ENCODE measurements at regions not wholly inside any gene's neighbourhood (a gene's known extent, or its start where the extent isn't known, plus 50 kb on each side); places are given as distances from the start of the nearest gene placed in this dataset.

DNA sequence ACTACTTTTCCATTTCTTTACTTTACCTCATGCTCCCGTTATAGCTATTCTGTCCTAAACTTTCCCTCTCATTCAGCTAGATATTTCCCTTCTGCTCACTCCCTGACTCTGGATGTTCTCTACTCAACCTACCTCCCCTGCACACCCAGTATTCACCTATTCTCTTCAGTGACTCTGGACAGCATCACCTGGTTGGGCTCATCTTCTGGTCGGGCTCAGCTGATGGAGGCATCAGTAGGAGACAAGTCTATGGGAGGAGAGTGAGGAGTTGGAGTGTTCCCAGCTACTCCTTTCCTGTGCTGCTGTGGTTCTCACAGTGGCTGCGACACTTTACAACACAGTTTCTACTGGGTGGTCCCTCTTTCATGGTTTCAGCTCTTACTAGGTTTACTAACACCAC, 493.9 kb downstream of the DMAC1 start:
- no peak for DNase-seq (ENCODE audit: low read depth, low spot score)

DNA sequence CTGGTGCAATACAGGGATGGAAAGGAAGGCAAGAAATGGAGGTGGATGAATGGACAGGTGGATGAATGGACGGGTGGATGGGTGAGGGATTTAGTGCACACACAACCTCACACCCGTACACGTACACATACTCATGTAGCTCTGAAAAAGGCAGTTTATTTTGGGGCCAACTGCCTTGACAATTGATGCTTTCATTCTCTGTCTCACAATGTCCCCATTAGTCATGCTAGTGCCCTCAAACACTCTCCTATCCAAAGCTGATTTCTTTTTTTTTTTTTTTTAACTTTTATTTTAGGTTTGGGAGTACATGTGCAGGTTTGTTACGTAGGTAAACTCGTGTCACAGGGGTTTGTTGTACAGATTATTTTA, 495.0 kb downstream of the DMAC1 start:
- DNase-seq (ENCODE audit: low read depth, low spot score): no peak

DNA sequence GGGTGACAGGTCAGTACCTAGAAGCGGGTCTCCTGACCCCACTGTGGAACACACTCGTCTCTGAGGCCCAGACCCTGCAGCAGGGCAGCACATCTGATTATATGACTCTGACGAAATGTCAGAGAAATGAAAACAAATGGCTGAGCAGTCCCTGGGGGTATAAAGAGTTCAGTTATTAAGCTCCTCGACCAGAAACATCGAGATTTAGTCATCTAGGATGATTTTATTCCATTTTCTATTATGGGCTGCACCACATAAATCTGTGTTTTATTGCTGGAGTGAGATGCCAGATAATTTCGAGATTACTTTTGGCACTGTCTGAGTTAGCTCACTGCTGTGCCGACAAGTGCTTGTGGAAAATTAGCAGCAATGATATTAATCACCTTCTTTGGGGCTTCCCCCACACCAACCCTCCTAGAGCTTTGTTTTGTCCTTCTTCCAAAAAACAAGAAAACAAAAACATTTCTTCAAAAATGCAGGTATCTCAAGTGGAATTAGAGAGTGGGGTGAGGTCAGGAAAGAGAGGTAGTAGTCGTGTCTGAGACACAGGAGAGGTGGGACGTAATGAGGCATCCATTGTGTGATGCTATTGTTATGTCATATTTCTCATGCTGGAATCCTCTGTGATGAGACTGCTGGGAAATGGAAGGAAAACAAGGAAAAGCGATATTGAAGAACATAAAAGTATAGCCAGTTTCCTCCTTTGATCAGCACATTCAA, 495.5 kb downstream of the DMAC1 start:
- DNase-seq (ENCODE audit: low read depth, low spot score): no peak

DNA sequence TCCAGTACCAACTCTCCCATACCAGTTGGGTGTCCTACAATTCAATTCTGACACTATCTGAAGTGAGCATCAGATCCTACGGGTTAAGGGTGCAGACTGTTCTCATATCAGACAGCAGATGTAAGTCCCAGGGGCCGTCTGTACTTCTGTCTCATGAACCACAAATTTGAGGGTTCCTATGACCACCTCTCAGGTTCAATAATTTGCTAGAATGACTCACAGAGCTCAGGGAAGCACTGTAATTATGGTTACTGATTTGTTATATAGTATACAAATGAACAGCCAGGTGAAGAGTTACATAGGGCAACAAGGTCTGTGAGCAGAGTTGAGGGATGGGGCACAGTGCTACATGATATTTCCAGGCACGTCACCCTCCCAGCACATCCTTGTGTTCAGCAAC, 499.1 kb downstream of the DMAC1 start:
- no peak for DNase-seq (ENCODE audit: low read depth, low spot score)

DNA sequence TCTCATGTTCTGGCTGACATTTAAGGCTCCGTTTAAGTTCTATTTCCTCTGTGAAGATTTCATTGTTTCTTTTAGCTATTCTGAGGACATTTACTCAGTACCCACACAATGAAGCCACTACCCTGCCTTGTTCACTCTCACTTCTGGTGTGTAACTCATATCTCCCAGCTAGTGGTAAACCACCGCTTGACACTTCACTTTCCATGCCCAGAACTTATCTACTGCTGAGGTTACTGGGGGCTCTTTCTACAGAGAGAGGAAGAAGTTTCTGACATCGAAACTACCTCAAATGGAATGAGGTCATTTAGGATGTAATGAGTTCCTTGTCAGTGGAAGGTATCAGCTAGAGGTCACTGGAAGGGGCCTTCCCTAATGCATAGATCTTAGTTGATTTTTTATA, 501.5 kb downstream of the DMAC1 start:
- DNase-seq (ENCODE audit: low read depth, low spot score): no peak

DNA sequence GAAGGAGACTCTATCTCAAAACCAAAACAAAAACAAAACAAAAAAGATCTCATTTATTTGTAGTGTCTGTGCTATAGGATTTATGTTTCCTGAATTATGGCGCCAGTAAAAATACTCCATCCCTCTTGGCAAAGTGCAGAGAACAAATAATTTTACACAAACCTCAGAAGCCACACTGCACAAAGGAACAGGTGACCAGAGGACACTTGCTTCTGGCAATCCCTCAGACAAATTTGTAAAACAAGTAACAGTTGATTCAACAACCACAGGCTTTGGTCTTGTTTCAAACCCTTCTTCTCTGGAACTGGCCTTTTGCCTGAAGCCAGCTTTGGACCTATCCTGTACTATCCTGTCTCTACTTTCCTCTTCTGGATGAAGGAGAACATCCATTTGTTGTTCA, 502.1 kb downstream of the DMAC1 start:
- DNase-seq (ENCODE audit: low read depth, low spot score): no peak

DNA sequence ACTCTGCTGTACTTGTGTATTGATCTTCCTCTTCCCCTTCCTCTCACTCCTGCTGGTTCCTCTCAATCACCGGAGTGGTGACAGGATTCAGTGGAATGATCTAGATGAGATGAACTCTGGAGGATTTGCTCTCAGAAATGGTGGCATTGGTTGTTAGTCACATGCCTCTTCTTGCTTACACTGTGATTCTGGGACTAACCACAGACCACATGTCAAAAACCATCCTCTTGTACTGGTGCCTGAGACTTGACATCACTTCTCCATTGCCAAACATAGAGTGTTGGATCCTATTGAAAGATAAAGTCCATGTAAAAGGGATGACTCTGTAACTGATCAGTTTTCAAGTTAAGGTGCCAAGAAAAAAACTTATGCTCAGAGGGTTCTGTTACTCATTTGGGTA, 506.5 kb downstream of the DMAC1 start:
- no peak for DNase-seq (ENCODE audit: low read depth, low spot score)

DNA sequence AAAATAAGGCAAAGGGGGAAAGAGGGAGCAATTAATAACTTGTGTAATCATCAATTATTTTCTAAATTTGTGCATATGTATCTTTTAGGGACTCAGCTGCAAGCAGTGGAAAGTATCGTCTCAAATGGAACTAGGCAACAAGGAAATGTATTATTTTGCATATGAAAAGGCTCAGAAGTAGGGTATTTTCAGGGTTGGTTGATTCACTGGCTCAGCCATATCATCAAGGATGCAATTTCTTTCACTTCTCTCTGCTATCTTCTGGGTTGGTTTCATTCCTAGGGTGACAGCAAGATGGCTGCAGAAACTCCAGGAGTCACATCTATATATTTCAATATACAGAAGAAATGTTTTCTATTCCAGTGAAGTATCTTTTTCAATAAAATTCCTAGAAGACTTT, 509.8 kb downstream of the DMAC1 start:
- no peak for DNase-seq (ENCODE audit: low read depth, low spot score)

DNA sequence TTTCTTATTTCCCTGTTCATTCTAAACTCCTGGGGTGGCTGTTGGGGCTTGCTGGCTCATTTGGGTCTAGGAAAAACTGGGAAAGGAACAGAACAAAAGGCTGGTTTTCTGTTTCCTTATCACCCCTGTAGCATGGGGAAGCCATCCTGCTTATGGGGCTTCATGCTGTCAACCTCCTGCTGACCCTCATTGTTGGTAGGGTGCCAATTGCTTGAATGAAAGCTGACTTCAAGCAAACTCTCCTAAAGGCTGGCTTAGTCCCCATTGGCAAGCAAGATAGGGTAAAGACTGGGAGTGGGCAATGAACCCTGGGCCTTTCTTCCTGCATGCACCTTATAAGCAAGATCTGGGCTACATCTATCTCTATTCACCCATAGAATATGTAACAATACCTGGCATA, 511.6 kb downstream of the DMAC1 start:
- no peak for DNase-seq (ENCODE audit: low read depth, low spot score)

DNA sequence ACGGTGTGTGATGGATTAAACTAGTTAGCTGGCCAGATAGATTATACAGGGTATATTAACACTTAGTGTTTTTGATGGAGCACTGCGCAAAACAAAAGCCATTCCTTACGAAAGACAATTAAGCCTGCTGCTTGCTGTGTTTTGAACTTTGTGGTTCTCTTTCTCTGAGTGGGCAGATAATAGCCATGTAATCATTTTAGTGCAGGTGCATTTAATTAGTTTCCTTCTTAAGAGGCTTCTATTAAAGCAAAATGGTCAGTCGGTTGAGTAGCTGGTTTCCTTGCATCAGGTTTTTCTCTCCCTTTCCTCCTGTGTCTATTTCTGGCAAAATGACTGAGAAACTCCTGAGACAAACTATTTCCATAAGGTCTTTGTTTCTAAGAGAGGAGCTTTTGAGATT, 512.5 kb downstream of the DMAC1 start:
- DNase-seq (ENCODE audit: low read depth, low spot score): no peak

DNA sequence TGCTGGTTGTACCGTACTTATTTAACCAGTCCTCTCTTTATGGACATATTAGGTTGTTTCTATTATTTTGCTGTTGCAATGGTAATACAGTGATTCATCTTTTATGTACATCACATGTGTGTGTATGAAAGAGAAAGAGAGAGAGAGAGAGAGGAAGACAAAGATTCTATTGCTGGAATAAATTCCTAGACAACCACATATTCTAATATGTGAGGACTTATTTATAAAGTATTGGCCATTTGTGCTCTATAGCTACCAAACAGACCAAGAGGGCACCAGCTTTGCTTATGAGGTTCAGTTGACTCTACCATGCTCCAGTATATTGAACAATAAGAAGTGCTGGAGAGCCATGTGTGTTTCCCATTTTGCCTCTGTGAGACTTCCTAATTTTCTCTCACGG, 513.5 kb downstream of the DMAC1 start:
- no peak for DNase-seq (ENCODE audit: low read depth, low spot score)

DNA sequence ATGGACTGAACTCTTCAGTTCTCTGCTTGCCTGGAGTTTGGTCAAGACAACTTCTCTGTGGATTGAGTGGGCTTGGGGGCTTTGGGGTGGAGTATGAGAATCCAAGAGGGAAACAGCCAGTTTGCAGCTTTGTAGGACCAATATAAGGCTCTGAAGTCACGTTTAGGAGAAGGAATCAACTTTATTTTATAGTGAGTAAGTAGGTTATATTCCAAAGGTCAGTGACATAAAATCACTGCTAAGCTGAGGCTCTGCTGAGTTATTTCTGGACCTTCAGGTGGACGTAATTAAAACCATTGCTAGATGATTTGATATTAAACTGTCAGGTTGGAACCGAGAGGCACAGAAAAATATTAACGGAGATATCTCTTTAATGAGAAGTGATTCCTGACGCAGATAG, 514.4 kb downstream of the DMAC1 start:
- DNase-seq (ENCODE audit: low read depth, low spot score): no peak

DNA sequence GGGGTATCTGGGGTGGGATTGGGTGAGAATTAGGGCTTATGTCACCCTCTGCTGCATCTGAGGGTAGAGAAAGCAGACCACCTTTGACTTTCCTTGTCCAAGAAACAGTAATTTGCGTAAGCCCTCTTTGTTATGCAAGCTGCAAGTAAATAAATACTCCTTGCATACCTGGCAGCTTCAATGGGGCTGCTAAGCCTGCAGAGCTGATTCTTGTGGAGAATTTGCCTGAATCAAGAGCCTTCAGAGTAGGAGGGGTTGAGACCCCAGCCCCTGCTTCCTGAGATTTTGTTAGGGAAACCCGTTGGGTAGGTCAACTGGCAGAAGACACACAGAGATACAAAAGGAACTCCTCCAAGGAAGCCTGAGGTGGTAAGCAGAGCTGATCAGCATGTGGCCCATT, 515.1 kb downstream of the DMAC1 start:
- DNase-seq (ENCODE audit: low read depth, low spot score): no peak

DNA sequence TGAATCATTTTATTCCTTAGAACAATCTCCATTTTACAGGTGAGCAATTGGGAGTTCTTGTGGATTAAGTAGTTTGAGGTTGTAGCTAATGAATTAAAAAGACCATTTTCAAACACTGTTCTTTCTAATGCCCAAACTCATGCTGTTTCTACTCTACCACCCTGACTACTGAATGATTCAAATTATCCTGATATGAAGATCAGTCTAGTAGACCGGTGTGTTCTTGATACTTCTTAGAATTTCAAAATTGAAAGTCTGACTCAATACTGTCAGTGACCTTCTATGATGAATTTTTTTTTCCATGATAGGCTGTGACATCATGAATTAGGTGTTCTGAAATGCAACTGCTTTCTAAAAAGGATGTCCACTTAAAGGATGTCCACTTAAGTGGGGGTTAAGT, 515.5 kb downstream of the DMAC1 start:
- no peak for DNase-seq (ENCODE audit: low read depth, low spot score)

DNA sequence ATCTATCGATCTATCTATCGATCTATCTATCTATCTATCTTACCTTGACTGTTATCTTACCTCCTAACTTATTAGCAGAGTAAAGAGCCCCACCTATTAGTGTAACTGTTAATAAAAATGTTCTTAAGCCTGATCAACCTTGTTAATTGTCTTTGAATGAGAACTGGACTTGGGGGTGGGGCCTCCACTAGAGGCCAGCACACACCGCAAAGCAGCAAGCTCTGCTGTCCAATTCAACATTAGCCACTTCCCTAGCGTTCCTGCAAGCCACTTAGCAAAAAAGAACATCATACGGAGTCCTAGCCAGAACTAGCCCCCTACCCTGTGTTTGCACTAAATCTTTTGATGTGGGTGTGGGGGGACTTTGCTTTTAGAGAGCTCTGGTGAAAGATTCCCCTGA, 515.8 kb downstream of the KDM4C start:
- DNase-seq (ENCODE audit: low read depth, low spot score): no peak

DNA sequence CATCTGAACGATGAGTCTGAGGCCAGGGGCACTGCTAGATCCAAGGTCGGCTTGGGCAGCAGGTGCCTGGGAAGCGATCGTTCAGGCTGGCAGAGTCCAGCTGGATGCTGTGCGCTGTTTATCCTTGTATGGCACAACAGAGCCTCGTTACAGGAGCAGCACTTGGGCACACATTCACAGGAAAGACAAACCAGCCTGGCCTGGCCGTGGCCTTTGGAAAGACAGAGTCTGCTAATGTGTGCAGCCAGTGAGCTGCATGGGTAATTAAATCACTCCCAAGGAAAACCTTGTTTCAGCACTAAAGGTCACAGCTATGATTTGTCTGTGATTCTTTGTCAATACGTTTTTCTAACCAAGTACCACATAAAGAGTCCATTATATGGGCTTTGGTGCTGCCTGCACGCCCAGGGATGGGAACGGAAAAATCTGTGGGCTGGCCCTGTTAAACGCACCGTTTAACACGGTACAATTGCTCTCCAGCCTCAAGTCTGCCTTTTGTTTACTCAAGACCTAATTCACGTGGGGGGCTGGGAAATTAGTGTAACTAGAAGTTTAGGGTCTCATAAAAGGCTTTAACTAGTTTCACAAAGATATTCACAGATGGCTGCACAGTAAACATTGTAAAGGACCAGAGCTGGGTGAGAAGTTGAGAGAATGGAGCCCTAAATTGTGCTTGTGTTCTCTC, 509.3 kb downstream of the KDM4C start:
- no peak for DNase-seq (ENCODE audit: low read depth, low spot score)

DNA sequence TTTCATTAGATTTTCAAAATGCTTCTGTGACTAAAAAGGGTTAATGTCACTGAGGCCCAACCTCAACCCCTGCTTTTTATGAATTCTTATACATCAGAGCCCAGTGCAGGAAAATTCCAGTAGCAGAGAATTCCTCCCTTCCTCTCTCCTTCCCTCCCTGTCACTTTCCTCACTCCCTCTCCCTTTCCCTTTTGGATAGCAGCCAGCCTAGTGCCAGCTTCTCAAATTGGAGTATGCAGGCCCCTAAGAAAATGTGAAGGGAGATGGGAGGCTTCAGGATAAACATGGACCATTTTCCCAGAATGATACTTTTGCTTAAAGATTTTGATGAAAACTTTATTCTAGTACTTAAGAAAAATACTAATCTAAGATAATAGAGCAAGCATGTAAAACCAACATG, 507.4 kb downstream of the KDM4C start:
- DNase-seq (ENCODE audit: low read depth, low spot score): no peak

DNA sequence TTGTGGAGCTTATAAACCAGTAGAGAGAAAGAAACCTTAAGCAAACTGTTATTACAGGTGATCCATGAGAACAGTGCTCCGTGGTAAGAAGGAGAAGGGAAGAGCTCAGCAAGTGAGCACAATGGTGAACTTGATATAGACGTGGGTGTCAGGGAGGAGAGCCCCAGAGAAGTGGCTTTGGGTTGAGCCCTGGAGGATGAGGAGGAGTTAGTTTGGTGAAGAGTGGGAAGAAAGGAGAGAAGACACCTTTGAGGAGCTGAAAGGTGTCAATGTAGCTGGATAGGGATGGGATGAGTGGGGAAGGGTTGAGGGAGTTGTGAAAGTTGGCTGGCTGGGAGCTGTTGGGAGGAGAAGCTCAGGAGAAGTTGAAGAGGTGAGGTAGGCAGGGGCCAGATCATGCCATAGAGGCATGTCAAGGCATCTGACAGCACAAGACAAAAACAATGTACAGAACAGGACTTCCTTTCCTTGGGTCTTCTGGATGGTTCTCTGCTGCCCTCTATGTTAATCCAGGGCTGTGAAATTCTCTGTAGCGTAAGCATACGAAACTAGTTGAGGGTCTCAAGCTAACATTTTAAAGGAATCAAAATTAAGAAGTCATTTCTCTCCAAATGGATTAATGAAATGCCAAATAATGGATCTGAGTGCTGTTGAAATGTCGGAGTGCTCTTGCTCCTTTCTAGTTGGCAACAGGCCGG, 501.9 kb downstream of the KDM4C start:
- no peak for DNase-seq (ENCODE audit: low read depth, low spot score)

DNA sequence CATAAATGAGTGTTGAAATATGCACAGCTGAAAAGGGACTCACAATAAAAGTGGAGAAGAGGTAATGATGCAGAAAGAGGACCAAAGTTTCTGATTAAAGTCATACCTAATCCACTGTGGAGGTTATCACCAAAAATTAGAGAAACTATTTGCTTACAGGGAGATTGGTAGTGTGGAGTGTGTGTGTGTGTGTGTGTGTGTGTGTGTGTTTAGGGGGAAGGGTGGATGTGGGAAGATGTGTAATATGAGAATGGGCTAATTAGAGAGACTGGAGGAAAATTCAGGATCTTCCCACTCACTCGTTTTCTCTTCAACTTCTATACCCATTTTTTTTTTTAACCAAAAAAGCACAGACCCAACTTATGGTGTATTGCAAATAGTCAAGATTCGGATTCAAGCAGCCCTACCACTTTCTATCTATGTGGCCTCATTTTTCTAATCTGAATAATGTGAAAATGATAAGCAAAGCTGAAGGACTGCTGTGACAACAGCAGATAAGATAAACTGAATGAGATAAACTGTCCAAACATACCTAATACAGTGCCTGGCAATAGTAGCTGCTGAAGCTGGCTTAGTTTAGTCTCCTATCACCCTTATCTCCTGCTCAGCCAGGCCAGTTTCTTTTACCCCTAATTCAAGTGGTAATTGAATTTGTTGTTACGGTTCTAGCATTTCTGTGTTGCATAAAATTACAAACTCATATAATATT, 501.1 kb downstream of the KDM4C start:
- DNase-seq (ENCODE audit: low read depth, low spot score): no peak

DNA sequence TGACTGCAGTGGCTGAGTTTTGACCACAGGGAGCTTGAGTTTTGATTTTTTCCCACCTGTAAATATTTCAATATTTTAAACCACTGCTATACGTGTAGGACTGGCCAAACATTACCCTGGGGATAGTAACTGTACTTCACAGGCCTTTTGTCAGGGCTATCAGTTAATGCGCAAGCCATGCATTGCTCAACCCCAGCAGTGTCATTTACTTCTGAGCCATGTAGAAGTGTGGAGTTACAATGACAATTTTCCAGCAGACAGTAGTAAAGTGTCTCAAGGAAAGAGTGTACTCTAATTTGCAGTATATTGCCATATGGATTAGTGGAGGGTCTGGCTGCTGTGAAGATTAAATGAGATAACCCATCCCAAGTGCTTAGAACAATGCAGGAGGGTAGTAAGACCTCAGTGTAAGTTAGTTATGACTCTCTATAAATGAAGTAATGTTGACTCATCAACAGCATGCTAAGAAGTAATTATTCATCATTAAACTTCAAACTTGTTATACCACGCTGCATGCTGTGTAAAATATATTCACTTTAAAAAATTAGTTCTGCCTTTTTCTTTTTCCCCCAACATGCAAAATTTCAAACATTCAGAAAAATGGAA, 489.2 kb downstream of the KDM4C start:
- no peak for DNase-seq (ENCODE audit: low read depth, low spot score)

DNA sequence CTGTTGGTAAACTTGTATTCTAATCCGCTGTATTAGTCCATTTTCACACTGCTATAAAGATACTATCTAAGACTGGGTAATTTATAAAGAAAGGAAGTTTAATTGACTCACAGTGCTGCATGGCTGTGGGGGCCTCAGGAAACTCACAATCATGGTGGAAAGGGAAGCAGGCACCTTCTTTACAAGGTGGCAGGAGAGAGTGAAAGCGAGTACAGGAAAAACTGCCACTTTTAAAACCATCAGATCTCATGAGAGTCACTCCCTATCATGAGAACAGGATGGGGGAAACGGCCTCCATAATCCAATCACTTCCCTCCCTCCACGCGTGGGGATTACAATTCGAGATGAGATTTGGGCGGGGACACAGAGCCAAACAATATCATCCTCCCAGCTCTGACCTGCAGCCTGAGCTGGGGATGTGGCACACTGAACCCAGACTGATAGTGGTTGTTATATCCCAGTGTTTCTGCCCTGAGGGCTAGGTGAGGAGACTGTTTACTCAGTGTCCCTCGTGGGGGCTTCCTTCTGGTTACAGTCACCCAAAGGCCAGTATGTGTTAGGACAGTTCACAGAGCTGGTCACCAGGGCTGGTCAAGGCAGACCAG, 488.3 kb downstream of the KDM4C start:
- DNase-seq (ENCODE audit: low read depth, low spot score): no peak

DNA sequence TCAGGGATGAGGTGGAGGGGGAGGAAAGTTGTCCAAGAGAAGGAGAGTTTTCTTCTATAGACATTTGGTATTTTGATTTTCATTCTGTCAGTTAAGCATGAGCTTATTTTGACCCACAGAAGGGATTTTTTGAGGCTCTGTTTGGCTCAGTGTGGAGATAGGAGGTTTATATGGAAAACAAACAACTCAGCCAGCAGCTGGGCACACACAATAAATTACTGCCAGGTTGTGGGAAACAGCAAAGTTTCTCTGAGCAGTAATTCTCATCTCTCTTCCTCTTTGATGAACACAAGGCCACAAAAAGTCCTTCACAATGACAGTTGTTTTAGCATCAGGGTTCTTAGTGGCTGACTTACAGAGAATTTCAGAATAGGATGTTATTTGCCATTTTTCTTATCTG, 486.1 kb downstream of the KDM4C start:
- DNase-seq (ENCODE audit: low read depth, low spot score): no peak

All from activated naive CD8-positive, alpha-beta T cell treated with anti-CD3 and anti-CD28 coated beads, Interleukin-2, amount 50 U/mL, for 16 hours (primary cell).